GM23338 (cell line): ENCODE measurements at regions not wholly inside any gene's neighbourhood (a gene's known extent, or its start where the extent isn't known, plus 50 kb on each side); places are given as distances from the start of the nearest gene placed in this dataset.

Source experiments
- ATAC-seq: fragments of 200-7000 bp; cut with Tn5 transposase; 3 replicates; pipeline ENCODE4 v1.9.1; 2020
- DNase-seq: peaks from one replicate; pipeline ENCODE4 v3.0.0-alpha.2; 2015; ENCODE audit warnings: low spot score
- H2AFZ ChIP-seq: fragments of 200-600 bp; sonication (generic); 2 replicates; pipeline ENCODE4 v1.8.0; 2016; ENCODE audit warnings: antibody characterized with exemption, mild to moderate bottlenecking, moderate library complexity
- H3F3A ChIP-seq: fragments of 200-600 bp; sonication (generic); replicated peaks from 2 replicates; pipeline ENCODE4 v1.8.0; 2017; ENCODE audit warnings: antibody characterized with exemption, mixed run types, low read depth
- H3K27ac ChIP-seq: fragments of 200-600 bp; sonication (generic); 2 replicates; pipeline ENCODE4 v1.6.1; 2016; ENCODE audit warnings: low read depth
- H3K27me3 ChIP-seq: fragments of 200-600 bp; sonication (generic); 2 replicates; pipeline ENCODE4 v1.8.0; 2016; ENCODE audit warnings: mild to moderate bottlenecking, mixed run types, moderate library complexity; ENCODE audit not compliant: insufficient read depth
- H3K36me3 ChIP-seq: fragments of 200-600 bp; sonication (generic); 2 replicates; pipeline ENCODE4 v1.8.0; 2016; ENCODE audit warnings: mild to moderate bottlenecking; ENCODE audit not compliant: insufficient read depth
- H3K4me1 ChIP-seq: fragments of 200-600 bp; sonication (generic); 2 replicates; pipeline ENCODE4 v1.8.0; 2016; ENCODE audit warnings: mild to moderate bottlenecking, moderate library complexity; ENCODE audit not compliant: insufficient read depth
- H3K4me2 ChIP-seq: fragments of 200-600 bp; sonication (generic); 2 replicates; pipeline ENCODE4 v1.7.1; 2017; ENCODE audit warnings: mixed run types
- H3K4me3 ChIP-seq: fragments of 200-600 bp; sonication (generic); 2 replicates; pipeline ENCODE4 v1.6.1; 2016; ENCODE audit warnings: mixed run types
- H3K79me2 ChIP-seq: fragments of 200-600 bp; sonication (generic); replicated peaks from 2 replicates; pipeline ENCODE4 v1.8.0; 2017; ENCODE audit warnings: mild to moderate bottlenecking; ENCODE audit not compliant: insufficient read depth
- H3K9me2 ChIP-seq: fragments of 200-600 bp; sonication (generic); 2 replicates; pipeline ENCODE4 v1.8.0; 2017; ENCODE audit not compliant: insufficient read depth
- H4K20me1 ChIP-seq: fragments of 200-600 bp; sonication (generic); replicated peaks from 2 replicates; pipeline ENCODE4 v1.8.0; 2017; ENCODE audit warnings: mild to moderate bottlenecking; ENCODE audit not compliant: insufficient read depth
- H3K27ac Mint-ChIP-seq: 2 replicates; pipeline ENCODE4 v1.8.0; 2020; ENCODE audit warnings: inconsistent platforms, mild to moderate bottlenecking, moderate library complexity, mixed read lengths
- H3K27me3 Mint-ChIP-seq: 3 replicates; pipeline ENCODE4 v1.8.0; 2022; ENCODE audit warnings: low read depth, mild to moderate bottlenecking, moderate library complexity, mixed read lengths, inconsistent platforms; ENCODE audit not compliant: insufficient read depth, poor library complexity
- H3K36me3 Mint-ChIP-seq: 3 replicates; pipeline ENCODE4 v1.8.0; 2021; ENCODE audit warnings: low read depth, mild to moderate bottlenecking, inconsistent platforms, moderate library complexity, mixed read lengths
- H3K4me1 Mint-ChIP-seq: 3 replicates; pipeline ENCODE4 v1.8.0; 2020; ENCODE audit warnings: mild to moderate bottlenecking, inconsistent platforms, mixed read lengths
- H3K4me3 Mint-ChIP-seq: 3 replicates; pipeline ENCODE4 v1.8.0; 2021; ENCODE audit warnings: moderate library complexity, mild to moderate bottlenecking, inconsistent platforms, mixed read lengths
- H3K9me3 Mint-ChIP-seq: 3 replicates; pipeline ENCODE4 v1.8.0; 2020; ENCODE audit warnings: moderate library complexity, mild to moderate bottlenecking, inconsistent platforms, mixed read lengths
- CREB1 ChIP-seq: fragments of 250-450 bp; sonication (Bioruptor Pico); IDR thresholded peaks from 2 replicates; pipeline ENCODE4 v1.5.0; 2020; ENCODE audit warnings: low read depth, mild to moderate bottlenecking, moderate library complexity
- EZH2 ChIP-seq: fragments of 200-600 bp; sonication (generic); IDR thresholded peaks from one replicate; pipeline ENCODE4 v1.8.0; 2017; ENCODE audit warnings: antibody characterized with exemption, mild to moderate bottlenecking, low read depth; ENCODE audit not compliant: unreplicated experiment
- EZH2phosphoT487 ChIP-seq: fragments of 200-600 bp; sonication (generic); IDR thresholded peaks from one replicate; pipeline ENCODE4 v1.8.1; 2018; ENCODE audit warnings: antibody characterized with exemption; ENCODE audit not compliant: unreplicated experiment
- JUNB ChIP-seq: IDR thresholded peaks from one replicate; pipeline ENCODE4 v1.6.1; 2016; ENCODE audit warnings: antibody characterized with exemption; ENCODE audit not compliant: unreplicated experiment
- NANOG ChIP-seq: IDR thresholded peaks from 2 replicates; pipeline ENCODE4 v1.6.1; 2016; ENCODE audit warnings: antibody characterized with exemption, borderline replicate concordance
- POLR2AphosphoS5 ChIP-seq: IDR thresholded peaks from 2 replicates; pipeline ENCODE4 v1.6.1; 2016; ENCODE audit warnings: antibody characterized with exemption, low read depth
- REST ChIP-seq: IDR thresholded peaks from one replicate; pipeline ENCODE4 v1.6.1; 2018; ENCODE audit warnings: antibody characterized with exemption; ENCODE audit not compliant: unreplicated experiment
- STAT1 ChIP-seq: IDR thresholded peaks from one replicate; pipeline ENCODE4 v1.6.1; 2016; ENCODE audit warnings: antibody characterized with exemption; ENCODE audit not compliant: unreplicated experiment
- ZNF114 ChIP-seq: fragments of 250-450 bp; sonication (Bioruptor Pico); IDR thresholded peaks from 2 replicates; pipeline ENCODE4 v1.5.0; 2020; ENCODE audit warnings: mild to moderate bottlenecking, moderate library complexity
- ZNF331 ChIP-seq: fragments of 250-450 bp; sonication (Bioruptor Pico); IDR thresholded peaks from 2 replicates; pipeline ENCODE4 v1.5.0; 2020; ENCODE audit warnings: low read depth, mild to moderate bottlenecking, moderate library complexity
- TF ChIP-seq, protein P1 (sequence below): fragments of 250-450 bp; sonication (Bioruptor Pico); IDR thresholded peaks from 2 replicates; pipeline ENCODE4 v1.5.0; 2020; ENCODE audit warnings: mild to moderate bottlenecking, moderate library complexity
- TF ChIP-seq, protein P2 (sequence below): IDR thresholded peaks from 2 replicates; pipeline ENCODE4 v1.6.1; 2016; ENCODE audit warnings: antibody characterized with exemption

DNA sequence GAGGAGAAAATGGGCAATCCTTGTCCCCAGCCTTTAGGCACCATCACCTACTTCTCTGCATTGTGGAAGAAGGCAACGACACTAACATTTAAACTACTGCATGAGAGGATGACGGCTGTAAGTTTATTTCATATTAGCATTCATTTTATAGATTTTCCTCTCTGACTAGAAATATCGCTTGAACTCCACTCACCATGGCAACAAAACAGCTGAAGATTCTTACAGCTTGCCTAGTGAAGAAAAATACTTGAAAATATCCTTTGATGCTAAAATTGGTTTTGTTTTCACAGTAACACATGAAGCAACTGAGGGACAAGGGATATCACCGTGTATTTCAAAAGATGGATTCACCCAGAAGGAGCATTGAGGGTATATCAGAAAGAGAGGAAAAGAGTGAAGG lies 284.3 kb downstream of the LIG4 start:
- H3K27ac Mint-ChIP-seq, result no peak overlapping the region
- Histone ChIP-seq H3K36me3 (no peaks in the 10 kb centered on the region), H3K4me1 (no peaks in the 10 kb centered on the region), H3K4me2 (no peak overlapping the region), H3K4me3 (no peak overlapping the region), H2AFZ (no peak overlapping the region), H3K27me3 (no peaks in the 10 kb centered on the region), H3K79me2 (no peaks in the 10 kb centered on the region), H3F3A (no peaks in the 10 kb centered on the region), H4K20me1 (no peaks in the 10 kb centered on the region), H3K27ac (no peak overlapping the region), H3K9me2 (peaks cover 21% of the 10 kb centered on the region; the same call in 1 of the 2 replicates)
- peaks cover 5% of the 10 kb centered on the region for H3K27me3 Mint-ChIP-seq
- no peak overlapping the region for H3K4me3 Mint-ChIP-seq
- peaks cover 3% of the 10 kb centered on the region; the same call in 2 of the 3 replicates for H3K4me1 Mint-ChIP-seq
- no peak for ATAC-seq
- DNase-seq, result no peak
- TF ChIP-seq STAT1 (no peak), CREB1 (CRISPR knock-in tag) (no peak)
- TF ChIP-seq, protein P1, sequence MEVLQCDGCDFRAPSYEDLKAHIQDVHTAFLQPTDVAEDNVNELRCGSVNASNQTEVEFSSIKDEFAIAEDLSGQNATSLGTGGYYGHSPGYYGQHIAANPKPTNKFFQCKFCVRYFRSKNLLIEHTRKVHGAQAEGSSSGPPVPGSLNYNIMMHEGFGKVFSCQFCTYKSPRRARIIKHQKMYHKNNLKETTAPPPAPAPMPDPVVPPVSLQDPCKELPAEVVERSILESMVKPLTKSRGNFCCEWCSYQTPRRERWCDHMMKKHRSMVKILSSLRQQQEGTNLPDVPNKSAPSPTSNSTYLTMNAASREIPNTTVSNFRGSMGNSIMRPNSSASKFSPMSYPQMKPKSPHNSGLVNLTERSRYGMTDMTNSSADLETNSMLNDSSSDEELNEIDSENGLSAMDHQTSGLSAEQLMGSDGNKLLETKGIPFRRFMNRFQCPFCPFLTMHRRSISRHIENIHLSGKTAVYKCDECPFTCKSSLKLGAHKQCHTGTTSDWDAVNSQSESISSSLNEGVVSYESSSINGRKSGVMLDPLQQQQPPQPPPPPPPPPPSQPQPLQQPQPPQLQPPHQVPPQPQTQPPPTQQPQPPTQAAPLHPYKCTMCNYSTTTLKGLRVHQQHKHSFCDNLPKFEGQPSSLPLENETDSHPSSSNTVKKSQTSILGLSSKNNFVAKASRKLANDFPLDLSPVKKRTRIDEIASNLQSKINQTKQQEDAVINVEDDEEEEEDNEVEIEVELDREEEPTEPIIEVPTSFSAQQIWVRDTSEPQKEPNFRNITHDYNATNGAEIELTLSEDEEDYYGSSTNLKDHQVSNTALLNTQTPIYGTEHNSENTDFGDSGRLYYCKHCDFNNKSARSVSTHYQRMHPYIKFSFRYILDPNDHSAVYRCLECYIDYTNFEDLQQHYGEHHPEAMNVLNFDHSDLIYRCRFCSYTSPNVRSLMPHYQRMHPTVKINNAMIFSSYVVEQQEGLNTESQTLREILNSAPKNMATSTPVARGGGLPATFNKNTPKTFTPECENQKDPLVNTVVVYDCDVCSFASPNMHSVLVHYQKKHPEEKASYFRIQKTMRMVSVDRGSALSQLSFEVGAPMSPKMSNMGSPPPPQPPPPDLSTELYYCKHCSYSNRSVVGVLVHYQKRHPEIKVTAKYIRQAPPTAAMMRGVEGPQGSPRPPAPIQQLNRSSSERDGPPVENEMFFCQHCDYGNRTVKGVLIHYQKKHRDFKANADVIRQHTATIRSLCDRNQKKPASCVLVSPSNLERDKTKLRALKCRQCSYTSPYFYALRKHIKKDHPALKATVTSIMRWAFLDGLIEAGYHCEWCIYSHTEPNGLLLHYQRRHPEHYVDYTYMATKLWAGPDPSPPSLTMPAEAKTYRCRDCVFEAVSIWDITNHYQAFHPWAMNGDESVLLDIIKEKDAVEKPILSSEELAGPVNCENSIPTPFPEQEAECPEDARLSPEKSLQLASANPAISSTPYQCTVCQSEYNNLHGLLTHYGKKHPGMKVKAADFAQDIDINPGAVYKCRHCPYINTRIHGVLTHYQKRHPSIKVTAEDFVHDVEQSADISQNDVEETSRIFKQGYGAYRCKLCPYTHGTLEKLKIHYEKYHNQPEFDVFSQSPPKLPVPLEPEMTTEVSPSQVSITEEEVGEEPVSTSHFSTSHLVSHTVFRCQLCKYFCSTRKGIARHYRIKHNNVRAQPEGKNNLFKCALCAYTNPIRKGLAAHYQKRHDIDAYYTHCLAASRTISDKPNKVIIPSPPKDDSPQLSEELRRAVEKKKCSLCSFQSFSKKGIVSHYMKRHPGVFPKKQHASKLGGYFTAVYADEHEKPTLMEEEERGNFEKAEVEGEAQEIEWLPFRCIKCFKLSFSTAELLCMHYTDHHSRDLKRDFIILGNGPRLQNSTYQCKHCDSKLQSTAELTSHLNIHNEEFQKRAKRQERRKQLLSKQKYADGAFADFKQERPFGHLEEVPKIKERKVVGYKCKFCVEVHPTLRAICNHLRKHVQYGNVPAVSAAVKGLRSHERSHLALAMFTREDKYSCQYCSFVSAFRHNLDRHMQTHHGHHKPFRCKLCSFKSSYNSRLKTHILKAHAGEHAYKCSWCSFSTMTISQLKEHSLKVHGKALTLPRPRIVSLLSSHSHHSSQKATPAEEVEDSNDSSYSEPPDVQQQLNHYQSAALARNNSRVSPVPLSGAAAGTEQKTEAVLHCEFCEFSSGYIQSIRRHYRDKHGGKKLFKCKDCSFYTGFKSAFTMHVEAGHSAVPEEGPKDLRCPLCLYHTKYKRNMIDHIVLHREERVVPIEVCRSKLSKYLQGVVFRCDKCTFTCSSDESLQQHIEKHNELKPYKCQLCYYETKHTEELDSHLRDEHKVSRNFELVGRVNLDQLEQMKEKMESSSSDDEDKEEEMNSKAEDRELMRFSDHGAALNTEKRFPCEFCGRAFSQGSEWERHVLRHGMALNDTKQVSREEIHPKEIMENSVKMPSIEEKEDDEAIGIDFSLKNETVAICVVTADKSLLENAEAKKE (CRISPR knock-in tag), result no peak
- no peaks in the 10 kb centered on the region; the same call in 2 of the 3 replicates for H3K36me3 Mint-ChIP-seq
- peaks cover 3% of the 10 kb centered on the region; the same call in 1 of the 3 replicates for H3K9me3 Mint-ChIP-seq

DNA sequence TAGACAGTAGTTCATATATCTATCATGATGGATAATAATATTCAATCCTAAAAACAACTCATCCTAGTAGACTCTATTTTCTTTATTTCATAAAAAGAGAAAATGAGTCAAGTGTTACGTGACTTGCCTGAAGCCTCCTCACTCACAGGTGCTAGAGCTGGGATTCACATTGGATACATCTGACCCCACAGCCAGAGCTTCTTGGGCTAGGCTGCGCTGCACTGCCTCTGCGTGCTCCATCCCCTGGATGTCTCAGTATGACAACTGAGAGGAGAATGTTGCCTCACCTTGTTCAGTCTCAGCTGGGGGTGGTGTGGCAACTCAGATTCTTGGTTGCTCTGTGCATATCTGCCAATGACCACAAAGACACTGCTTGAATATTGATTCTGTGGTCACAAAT lies 286.6 kb downstream of the LIG4 start:
- ATAC-seq, result no peak
- Histone ChIP-seq H3K27ac (no peak overlapping the region), H3K36me3 (no peaks in the 10 kb centered on the region), H2AFZ (no peak overlapping the region), H4K20me1 (no peaks in the 10 kb centered on the region), H3K4me1 (no peaks in the 10 kb centered on the region), H3K9me2 (peaks cover 16% of the 10 kb centered on the region; the same call in 1 of the 2 replicates), H3F3A (no peaks in the 10 kb centered on the region), H3K27me3 (no peaks in the 10 kb centered on the region), H3K79me2 (no peaks in the 10 kb centered on the region), H3K4me2 (no peak overlapping the region), H3K4me3 (no peak overlapping the region)
- Mint-ChIP-seq H3K9me3 (peaks cover 3% of the 10 kb centered on the region; the same call in 1 of the 3 replicates), H3K27me3 (peaks cover 5% of the 10 kb centered on the region), H3K27ac (no peak overlapping the region), H3K4me3 (no peak overlapping the region), H3K4me1 (peaks cover 3% of the 10 kb centered on the region; the same call in 2 of the 3 replicates), H3K36me3 (no peaks in the 10 kb centered on the region; the same call in 2 of the 3 replicates)
- TF ChIP-seq NANOG, result no peak
- TF ChIP-seq EZH2, result no peak
- TF ChIP-seq, protein P2, sequence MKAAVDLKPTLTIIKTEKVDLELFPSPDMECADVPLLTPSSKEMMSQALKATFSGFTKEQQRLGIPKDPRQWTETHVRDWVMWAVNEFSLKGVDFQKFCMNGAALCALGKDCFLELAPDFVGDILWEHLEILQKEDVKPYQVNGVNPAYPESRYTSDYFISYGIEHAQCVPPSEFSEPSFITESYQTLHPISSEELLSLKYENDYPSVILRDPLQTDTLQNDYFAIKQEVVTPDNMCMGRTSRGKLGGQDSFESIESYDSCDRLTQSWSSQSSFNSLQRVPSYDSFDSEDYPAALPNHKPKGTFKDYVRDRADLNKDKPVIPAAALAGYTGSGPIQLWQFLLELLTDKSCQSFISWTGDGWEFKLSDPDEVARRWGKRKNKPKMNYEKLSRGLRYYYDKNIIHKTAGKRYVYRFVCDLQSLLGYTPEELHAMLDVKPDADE, result no peak
- no peak for TF ChIP-seq JUNB
- TF ChIP-seq POLR2AphosphoS5, result no peak
- TF ChIP-seq ZNF114 (CRISPR knock-in tag), result no peak
- no peak for TF ChIP-seq STAT1
- TF ChIP-seq REST, result no peak
- no peak for TF ChIP-seq ZNF331 (CRISPR knock-in tag)
- no peak for TF ChIP-seq EZH2phosphoT487
- DNase-seq, result no peak
